ENCODE measurements at regions not wholly inside any gene's neighbourhood (a gene's known extent, or its start where the extent isn't known, plus 50 kb on each side); places are given as distances from the start of the nearest gene placed in this dataset.

GRCh38 chr14:42459171-42459685 lies 852.6 kb downstream of the LRFN5 start:
- H3K27ac ChIP-seq (replicated peaks in 1 of 4) = no peak overlapping the region
- H3K27me3 ChIP-seq = no peaks in the 10 kb centered on the region
- no peaks in the 10 kb centered on the region for H3K4me1 ChIP-seq
- WGBS = 95% methylated on average over 3 of the region's 3 CpGs
- H3K4me3 ChIP-seq = no peak overlapping the region
- H3K36me3 ChIP-seq = no peaks in the 10 kb centered on the region
- H3K9me3 ChIP-seq = no peaks in the 10 kb centered on the region
- TF ChIP-seq CTCF (IDR thresholded peaks at IDR 0.05) (no peak), POLR2A (IDR thresholded peaks at IDR 0.05; ENCODE audit: low read depth) (no peak), EP300 (IDR thresholded peaks at IDR 0.05) (no peak), POLR2AphosphoS5 (IDR thresholded peaks at IDR 0.05) (no peak)
- intact Hi-C loops (cut with DNase I) = no loop called here
- DNase-seq (ENCODE audit: extremely low spot score) = no peak

GRCh38 chr14:42441615-42442014 lies 834.9 kb downstream of the LRFN5 start:
- WGBS = 76% methylated on average over 2 of the region's 2 CpGs
- H3K27me3 ChIP-seq = no peaks in the 10 kb centered on the region
- intact Hi-C loops (cut with DNase I) = no loop called here
- H3K4me1 ChIP-seq = no peaks in the 10 kb centered on the region
- TF ChIP-seq POLR2A (IDR thresholded peaks at IDR 0.05; ENCODE audit: low read depth) = no peak
- no peak for TF ChIP-seq EP300 (IDR thresholded peaks at IDR 0.05)
- no peak for TF ChIP-seq POLR2AphosphoS5 (IDR thresholded peaks at IDR 0.05)
- no peak for TF ChIP-seq CTCF (IDR thresholded peaks at IDR 0.05)
- H3K9me3 ChIP-seq = no peaks in the 10 kb centered on the region
- no peak overlapping the region for H3K4me3 ChIP-seq
- H3K27ac ChIP-seq (replicated peaks in 1 of 4) = no peak overlapping the region
- DNase-seq (ENCODE audit: extremely low spot score) = no peak
- no peaks in the 10 kb centered on the region for H3K36me3 ChIP-seq

- Histone ChIP-seq H3K27ac (replicated peaks in 1 of 4) (no peak overlapping the region), H3K9me3 (no peaks in the 10 kb centered on the region), H3K27me3 (no peaks in the 10 kb centered on the region), H3K36me3 (no peaks in the 10 kb centered on the region), H3K4me1 (no peaks in the 10 kb centered on the region), H3K4me3 (no peak overlapping the region)
- TF ChIP-seq POLR2AphosphoS5 (IDR thresholded peaks at IDR 0.05) (no peak), CTCF (IDR thresholded peaks at IDR 0.05) (no peak), POLR2A (IDR thresholded peaks at IDR 0.05; ENCODE audit: low read depth) (no peak), EP300 (IDR thresholded peaks at IDR 0.05) (no peak)
- WGBS = 73% methylated on average over 5 of the region's 5 CpGs
- DNase-seq (ENCODE audit: extremely low spot score) = no peak
- intact Hi-C loops (cut with DNase I) = no loop called here
Measured at GRCh38 chr14:42437809-42438208, 831.1 kb downstream of the LRFN5 start.

- Histone ChIP-seq H3K4me3 (no peak overlapping the region), H3K9me3 (no peaks in the 10 kb centered on the region), H3K4me1 (no peaks in the 10 kb centered on the region), H3K27ac (replicated peaks in 1 of 4) (no peak overlapping the region), H3K27me3 (no peaks in the 10 kb centered on the region), H3K36me3 (no peaks in the 10 kb centered on the region)
- DNase-seq (ENCODE audit: extremely low spot score) = no peak
- TF ChIP-seq EP300 (IDR thresholded peaks at IDR 0.05) (no peak), CTCF (IDR thresholded peaks at IDR 0.05) (no peak), POLR2A (IDR thresholded peaks at IDR 0.05; ENCODE audit: low read depth) (no peak), POLR2AphosphoS5 (IDR thresholded peaks at IDR 0.05) (no peak)
- 45% methylated on average over 2 of the region's 2 CpGs for WGBS
- intact Hi-C loops (cut with DNase I) = no loop called here
Measured at GRCh38 chr14:42429401-42429800, 822.7 kb downstream of the LRFN5 start.

GRCh38 chr14:42428996-42429395 lies 822.3 kb downstream of the LRFN5 start:
- WGBS = 46% methylated on average over 1 of the region's 1 CpG

More at GRCh38 chr14:42428996-42429395, 822.3 kb downstream of the LRFN5 start:
- H3K4me3 ChIP-seq = no peak overlapping the region
- no peaks in the 10 kb centered on the region for H3K4me1 ChIP-seq
- TF ChIP-seq CTCF (IDR thresholded peaks at IDR 0.05) = no peak
- no peak for TF ChIP-seq POLR2AphosphoS5 (IDR thresholded peaks at IDR 0.05)
- TF ChIP-seq POLR2A (IDR thresholded peaks at IDR 0.05; ENCODE audit: low read depth) = no peak
- TF ChIP-seq EP300 (IDR thresholded peaks at IDR 0.05) = no peak
- no peaks in the 10 kb centered on the region for H3K9me3 ChIP-seq
- DNase-seq (ENCODE audit: extremely low spot score) = no peak
- H3K27me3 ChIP-seq = no peaks in the 10 kb centered on the region
- H3K36me3 ChIP-seq = no peaks in the 10 kb centered on the region
- no peak overlapping the region for H3K27ac ChIP-seq (replicated peaks in 1 of 4)
- intact Hi-C loops (cut with DNase I) = no loop called here
